ENCODE measurements at regions not wholly inside any gene's neighbourhood (a gene's known extent, or its start where the extent isn't known, plus 50 kb on each side); places are given as distances from the start of the nearest gene placed in this dataset.

- intact Hi-C loops (cut with DNase I), result no loop called here
- 82 to 91% (median 86%) methylated on average over 1 of the region's 1 CpG for WGBS, 3 donors
- Histone ChIP-seq H3K27me3 (no peaks in the 10 kb centered on the region), H3K36me3 (no peaks in the 10 kb centered on the region), H3K4me3 (no peak overlapping the region), H3K27ac (no peak overlapping the region), H3K4me1 (ENCODE audit: insufficient read depth) (no peaks in the 10 kb centered on the region), H3K9me3 (no peaks in the 10 kb centered on the region)
- no peak for TF ChIP-seq CTCF (IDR thresholded peaks at IDR 0.05)
- no peak for TF ChIP-seq EP300 (IDR thresholded peaks at IDR 0.05)
- no peak for DNase-seq
These were observed 347.6 kb downstream of the MDFIC start for GRCh38 chr7:115269486-115269885.

GRCh38 chr7:115267503-115267902 is 345.6 kb downstream of the MDFIC start:
- TF ChIP-seq POLR2A (IDR thresholded peaks at IDR 0.05), result no peak
- TF ChIP-seq EP300 (IDR thresholded peaks at IDR 0.05), result no peak
- no peak for TF ChIP-seq CTCF (IDR thresholded peaks at IDR 0.05)

GRCh38 chr7:115260381-115260780 is 338.5 kb downstream of the MDFIC start:
- TF ChIP-seq POLR2A (IDR thresholded peaks at IDR 0.05) (no peak), EP300 (IDR thresholded peaks at IDR 0.05) (no peak), CTCF (IDR thresholded peaks at IDR 0.05) (no peak)
- no peak for DNase-seq
- H3K27ac ChIP-seq, result no peak overlapping the region
- intact Hi-C loops (cut with DNase I), result no loop called here
- 58 to 82% (median 79%) methylated on average over 2 of the region's 2 CpGs for WGBS, 3 donors
- H3K4me3 ChIP-seq, result no peak overlapping the region
- no peaks in the 10 kb centered on the region for H3K4me1 ChIP-seq (ENCODE audit: insufficient read depth)
- no peaks in the 10 kb centered on the region for H3K27me3 ChIP-seq
- no peaks in the 10 kb centered on the region for H3K36me3 ChIP-seq
- no peaks in the 10 kb centered on the region for H3K9me3 ChIP-seq

More at GRCh38 chr7:115267503-115267902, 345.6 kb downstream of the MDFIC start:
- Histone ChIP-seq H3K36me3 (no peaks in the 10 kb centered on the region), H3K4me3 (no peak overlapping the region), H3K27ac (no peak overlapping the region), H3K27me3 (no peaks in the 10 kb centered on the region), H3K9me3 (no peaks in the 10 kb centered on the region), H3K4me1 (ENCODE audit: insufficient read depth) (no peaks in the 10 kb centered on the region)
- intact Hi-C loops (cut with DNase I), result no loop called here
- DNase-seq, result no peak

- no peak for TF ChIP-seq EP300 (IDR thresholded peaks at IDR 0.05)
- no peak for TF ChIP-seq POLR2A (IDR thresholded peaks at IDR 0.05)
- no peak for TF ChIP-seq CTCF (IDR thresholded peaks at IDR 0.05)
- DNase-seq, result no peak
- intact Hi-C loops (cut with DNase I), result no loop called here
- Histone ChIP-seq H3K9me3 (no peaks in the 10 kb centered on the region), H3K4me3 (no peak overlapping the region), H3K36me3 (no peaks in the 10 kb centered on the region), H3K4me1 (ENCODE audit: insufficient read depth) (no peaks in the 10 kb centered on the region), H3K27me3 (no peaks in the 10 kb centered on the region), H3K27ac (no peak overlapping the region)
- WGBS, 3 donors, result 93 to 96% (median 95%) methylated on average over 3 of the region's 3 CpGs
These were observed 330.6 kb downstream of the MDFIC start for GRCh38 chr7:115252461-115252860.

- Histone ChIP-seq H3K4me3 (no peak overlapping the region), H3K4me1 (ENCODE audit: insufficient read depth) (no peaks in the 10 kb centered on the region), H3K9me3 (no peaks in the 10 kb centered on the region), H3K27me3 (no peaks in the 10 kb centered on the region), H3K27ac (no peak overlapping the region), H3K36me3 (no peaks in the 10 kb centered on the region)
- intact Hi-C loops (cut with DNase I), result no loop called here
- no peak for DNase-seq
- WGBS, 3 donors, result 15 to 30% (median 27%) methylated on average over 1 of the region's 1 CpG
- no peak for TF ChIP-seq EP300 (IDR thresholded peaks at IDR 0.05)
- TF ChIP-seq POLR2A (IDR thresholded peaks at IDR 0.05), result no peak
- no peak for TF ChIP-seq CTCF (IDR thresholded peaks at IDR 0.05)
These were observed 327.2 kb downstream of the MDFIC start for GRCh38 chr7:115249080-115249479.

Data from ovary (tissue), 7 donors.